ENCODE measurements at regions not wholly inside any gene's neighbourhood (a gene's known extent, or its start where the extent isn't known, plus 50 kb on each side); places are given as distances from the start of the nearest gene placed in this dataset.

DNA sequence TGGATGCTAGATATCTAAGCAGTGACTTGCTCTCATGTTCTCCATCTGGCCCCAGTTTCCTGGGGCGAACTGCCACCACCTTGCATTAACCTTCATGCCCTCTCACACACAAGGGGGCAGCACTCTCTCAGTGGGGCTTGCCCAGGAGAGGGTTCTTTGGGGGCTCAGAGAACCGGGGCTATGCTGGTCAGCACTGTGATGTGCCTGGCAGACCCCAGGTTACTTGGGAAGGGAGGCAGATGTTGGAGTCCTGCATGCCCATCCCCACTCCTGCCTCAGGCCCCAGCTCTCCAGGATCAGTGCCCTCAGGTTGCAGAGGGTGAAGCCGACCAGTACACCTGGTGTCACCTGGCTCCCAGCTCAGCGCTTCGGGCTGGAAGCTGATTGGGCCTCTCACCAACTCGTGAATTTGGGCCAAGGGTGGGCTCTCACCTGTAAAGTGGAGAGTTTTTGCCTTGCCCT lies 396.2 kb upstream of the HS6ST1 start:
- Mint-ChIP-seq H3K27ac (no peak overlapping the region), H3K36me3 (peaks cover 0 to 7% of the 10 kb centered on the region in 2 donors), H3K9me3 (peaks cover 6% of the 10 kb centered on the region in 2 donors)
- no peak for ATAC-seq
- no peak for DNase-seq (ENCODE audit: low spot score in 2 of 2)

DNA sequence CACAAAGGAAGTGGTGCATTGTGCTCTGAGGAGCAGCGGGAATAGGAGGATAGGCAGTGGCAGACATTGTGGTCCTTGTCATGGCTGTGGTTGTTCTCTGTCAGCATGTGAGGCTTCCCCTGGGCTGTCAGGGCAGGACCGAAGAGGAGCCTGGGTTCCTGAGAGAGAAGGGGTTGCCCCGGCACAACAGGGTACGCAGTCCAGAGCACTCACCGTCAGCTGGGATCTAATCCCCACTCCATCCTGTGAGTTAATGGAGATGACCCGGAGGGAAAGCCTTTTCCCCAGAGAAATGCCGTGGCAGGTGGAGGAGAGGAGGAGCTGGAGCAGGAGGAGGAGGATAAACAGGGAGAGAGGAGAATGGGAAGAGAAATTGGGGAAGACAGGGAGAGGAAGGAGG lies 396.7 kb upstream of the HS6ST1 start:
- H3K27ac Mint-ChIP-seq, result no peak overlapping the region
- H3K36me3 Mint-ChIP-seq, result peaks cover 0 to 2% of the 10 kb centered on the region in 2 donors
- ATAC-seq (no peak), DNase-seq (ENCODE audit: low spot score in 2 of 2) (no peak)
- H3K9me3 Mint-ChIP-seq, result peaks cover 2% of the 10 kb centered on the region in 2 donors

DNA sequence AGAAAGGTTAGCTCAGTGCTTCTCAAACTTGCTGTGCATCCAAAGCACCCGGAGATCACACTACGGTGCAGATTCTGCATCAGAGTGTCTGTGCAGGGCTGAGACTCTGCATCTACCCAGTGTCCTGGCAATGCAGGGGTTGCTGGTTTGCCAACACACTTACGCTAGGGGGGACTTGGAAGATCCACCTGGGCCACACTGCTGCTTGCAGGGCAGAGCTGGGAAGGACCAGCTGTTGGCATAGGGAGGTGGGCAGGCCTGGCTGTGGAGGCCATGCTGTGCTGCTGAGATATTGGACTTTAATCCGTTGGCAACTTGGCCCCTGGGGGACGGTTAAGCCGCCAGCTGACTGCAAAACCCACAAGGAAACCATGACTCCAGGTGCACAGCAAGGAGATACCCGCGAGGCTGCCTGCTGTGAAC lies 397.6 kb upstream of the HS6ST1 start:
- H3K9me3 Mint-ChIP-seq, result no peaks in the 10 kb centered on the region
- H3K36me3 Mint-ChIP-seq, result no peaks in the 10 kb centered on the region
- no peak for DNase-seq (ENCODE audit: low spot score in 2 of 2)
- no peak for ATAC-seq
- no peak overlapping the region for H3K27ac Mint-ChIP-seq

- Mint-ChIP-seq H3K9me3 (no peaks in the 10 kb centered on the region), H3K36me3 (no peaks in the 10 kb centered on the region), H3K27ac (no peak overlapping the region)
- DNase-seq (ENCODE audit: low spot score in 2 of 2) (no peak), ATAC-seq (no peak)
Observed at GRCh38 chr2:128717758-128718710, 399.4 kb upstream of the HS6ST1 start.

DNA sequence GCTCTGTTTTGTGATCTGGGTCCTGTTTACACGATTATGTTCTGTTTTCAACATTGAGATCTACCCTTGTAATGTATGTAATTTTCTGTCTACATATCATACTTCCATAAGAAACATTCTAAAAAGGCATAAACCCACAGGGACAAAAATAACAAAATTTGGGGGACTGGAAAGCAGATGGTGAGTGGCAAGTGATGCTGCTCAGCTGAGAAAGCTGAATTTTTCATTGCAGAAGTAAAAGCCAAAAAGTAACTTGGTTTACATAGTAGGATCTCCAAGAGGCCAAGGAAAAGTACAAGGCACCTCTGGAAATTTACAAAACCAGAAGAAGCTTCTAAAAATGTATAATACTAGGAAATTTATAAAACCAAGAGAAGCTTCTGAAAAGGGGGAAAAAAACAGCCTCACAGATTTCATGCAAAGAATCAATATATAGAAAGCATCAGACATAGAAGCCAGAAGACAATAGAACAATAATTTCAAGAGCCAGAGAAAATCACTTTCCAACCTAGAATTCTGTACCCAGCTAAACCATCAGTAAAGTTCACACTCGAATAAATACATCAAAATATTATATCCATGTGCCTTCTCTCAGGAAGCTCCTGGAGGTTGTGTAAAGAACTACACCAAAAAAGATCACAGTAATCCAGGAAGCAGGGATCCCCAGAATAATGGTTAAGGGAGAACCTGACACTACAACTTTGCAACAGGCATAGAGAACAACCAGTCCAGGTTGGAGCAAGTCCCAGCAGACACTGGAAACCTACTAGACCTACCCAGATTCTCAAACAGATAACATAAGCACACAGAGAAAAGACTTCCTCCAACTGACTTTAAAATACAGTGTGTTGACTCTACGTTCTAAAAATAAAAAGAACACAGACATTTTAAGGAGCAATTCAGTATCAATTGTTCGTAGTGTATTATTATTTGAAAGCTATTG lies 401.7 kb upstream of the HS6ST1 start:
- Mint-ChIP-seq H3K36me3 (no peaks in the 10 kb centered on the region), H3K9me3 (no peaks in the 10 kb centered on the region), H3K27ac (no peak overlapping the region)
- DNase-seq (ENCODE audit: low spot score in 2 of 2), result no peak
- no peak for ATAC-seq

GRCh38 chr2:128721096-128721495 lies 402.4 kb upstream of the HS6ST1 start:
- no peak overlapping the region for H3K27ac Mint-ChIP-seq
- no peaks in the 10 kb centered on the region for H3K36me3 Mint-ChIP-seq
- no peak for DNase-seq (ENCODE audit: low spot score in 2 of 2)
- ATAC-seq, result no peak
- H3K9me3 Mint-ChIP-seq, result no peaks in the 10 kb centered on the region

- H3K27ac Mint-ChIP-seq, result no peak overlapping the region
- H3K36me3 Mint-ChIP-seq, result no peaks in the 10 kb centered on the region
- DNase-seq (ENCODE audit: low spot score in 2 of 2), result no peak
- no peak for ATAC-seq
- H3K9me3 Mint-ChIP-seq, result peaks cover 0 to under 1% of the 10 kb centered on the region in 2 donors
Observed at GRCh38 chr2:128722489-128722888, 403.8 kb upstream of the HS6ST1 start.

- Mint-ChIP-seq H3K9me3 (peaks cover 5 to 15% of the 10 kb centered on the region in 2 donors), H3K36me3 (peaks cover 0 to 5% of the 10 kb centered on the region in 2 donors), H3K27ac (no peak overlapping the region)
- DNase-seq (ENCODE audit: low spot score in 2 of 2) (no peak), ATAC-seq (no peak)
Observed at GRCh38 chr2:128724547-128724946, 405.9 kb upstream of the HS6ST1 start.

DNA sequence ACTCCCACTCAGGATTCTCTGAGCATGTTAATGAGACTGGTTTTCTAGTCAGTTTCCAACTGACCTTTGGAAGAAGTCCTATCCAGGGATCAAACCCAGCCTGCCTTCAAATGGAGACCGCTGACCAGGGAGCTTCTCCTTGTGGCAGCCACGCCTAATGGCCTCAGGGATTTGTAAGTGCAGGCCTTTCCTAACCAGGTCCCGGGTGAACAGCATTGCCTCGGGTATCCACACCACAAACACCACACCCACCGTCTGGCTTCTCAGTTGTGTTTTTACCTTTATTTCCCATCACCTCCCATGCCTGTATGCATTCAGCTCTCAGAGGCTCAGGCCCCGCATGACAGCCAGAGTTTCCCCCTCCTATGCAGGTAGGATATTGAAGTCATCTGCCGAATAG lies 406.3 kb upstream of the HS6ST1 start:
- H3K27ac Mint-ChIP-seq, result no peak overlapping the region
- DNase-seq (ENCODE audit: low spot score in 2 of 2) (no peak), ATAC-seq (no peak)
- H3K36me3 Mint-ChIP-seq, result peaks cover 0 to 5% of the 10 kb centered on the region in 2 donors
- peaks cover 5 to 16% of the 10 kb centered on the region in 2 donors for H3K9me3 Mint-ChIP-seq

GRCh38 chr2:128726236-128726635 lies 407.6 kb upstream of the HS6ST1 start:
- DNase-seq (ENCODE audit: low spot score in 2 of 2) (no peak), ATAC-seq (peak in 1 of 2 donors; percentile 22)
- no peak overlapping the region for H3K27ac Mint-ChIP-seq
- peaks cover 5 to 20% of the 10 kb centered on the region in 2 donors for H3K9me3 Mint-ChIP-seq
- H3K36me3 Mint-ChIP-seq, result peaks cover 0 to 5% of the 10 kb centered on the region in 2 donors

DNA sequence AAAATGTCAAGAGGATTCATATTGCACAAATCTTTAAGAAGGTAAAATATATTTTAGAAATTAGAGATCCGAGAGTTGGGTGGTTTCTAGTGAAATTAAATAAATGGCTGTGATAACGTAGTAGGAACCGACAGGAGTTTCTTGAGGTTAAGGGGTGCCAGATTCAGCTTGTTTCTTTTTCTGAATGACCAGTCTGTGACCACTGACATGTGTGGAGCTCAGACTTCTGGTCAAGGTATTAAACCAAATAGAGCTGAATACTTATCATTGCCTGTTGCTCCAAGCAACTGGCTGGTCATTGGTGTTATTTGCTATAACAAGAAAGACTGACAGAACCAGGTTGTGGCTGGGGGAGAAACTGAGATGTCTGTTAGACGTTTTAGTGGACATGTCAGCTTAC lies 408.2 kb upstream of the HS6ST1 start:
- ATAC-seq (no peak), DNase-seq (ENCODE audit: low spot score in 2 of 2) (no peak)
- H3K27ac Mint-ChIP-seq, result no peak overlapping the region
- H3K9me3 Mint-ChIP-seq, result peaks cover 5 to 20% of the 10 kb centered on the region in 2 donors
- H3K36me3 Mint-ChIP-seq, result peaks cover 0 to 5% of the 10 kb centered on the region in 2 donors

- ATAC-seq, result peak; percentile 40 to 77
- Mint-ChIP-seq H3K9me3 (peaks cover 5 to 20% of the 10 kb centered on the region in 2 donors), H3K36me3 (peaks cover 0 to 5% of the 10 kb centered on the region in 2 donors), H3K27ac (no peak overlapping the region)
- no peak for DNase-seq (ENCODE audit: low spot score in 2 of 2)
Observed at GRCh38 chr2:128727404-128727803, 408.7 kb upstream of the HS6ST1 start.

DNA sequence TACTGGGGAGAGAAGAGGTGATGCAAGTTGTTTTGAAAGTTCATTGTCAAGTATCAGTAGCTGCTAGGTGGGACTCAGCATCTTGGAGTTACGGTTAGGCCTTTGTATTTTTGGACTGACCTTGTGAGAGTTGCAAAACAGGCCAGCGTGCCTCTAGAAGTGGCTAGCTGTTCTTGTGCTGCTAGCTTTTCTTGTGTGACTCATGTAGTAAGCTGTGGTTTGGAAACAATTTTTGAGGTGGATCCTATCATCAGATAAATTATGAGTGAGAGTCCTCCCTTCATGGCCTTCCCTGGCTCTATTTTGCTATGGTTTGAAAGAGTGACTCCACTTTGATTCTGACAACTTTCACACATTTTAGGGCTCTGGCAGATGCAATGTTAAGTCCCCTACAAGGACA lies 409.2 kb upstream of the HS6ST1 start:
- Mint-ChIP-seq H3K9me3 (peaks cover 5 to 20% of the 10 kb centered on the region in 2 donors), H3K27ac (no peak overlapping the region), H3K36me3 (peaks cover 0 to 5% of the 10 kb centered on the region in 2 donors)
- no peak for DNase-seq (ENCODE audit: low spot score in 2 of 2)
- ATAC-seq, result peak; percentile 76 to 88

GRCh38 chr2:128729051-128729450 lies 410.4 kb upstream of the HS6ST1 start:
- DNase-seq (ENCODE audit: low spot score in 2 of 2), result no peak
- ATAC-seq, result no peak
- H3K36me3 Mint-ChIP-seq, result peaks cover 0 to 5% of the 10 kb centered on the region in 2 donors
- peaks cover 5 to 20% of the 10 kb centered on the region in 2 donors for H3K9me3 Mint-ChIP-seq
- H3K27ac Mint-ChIP-seq, result no peak overlapping the region

DNA sequence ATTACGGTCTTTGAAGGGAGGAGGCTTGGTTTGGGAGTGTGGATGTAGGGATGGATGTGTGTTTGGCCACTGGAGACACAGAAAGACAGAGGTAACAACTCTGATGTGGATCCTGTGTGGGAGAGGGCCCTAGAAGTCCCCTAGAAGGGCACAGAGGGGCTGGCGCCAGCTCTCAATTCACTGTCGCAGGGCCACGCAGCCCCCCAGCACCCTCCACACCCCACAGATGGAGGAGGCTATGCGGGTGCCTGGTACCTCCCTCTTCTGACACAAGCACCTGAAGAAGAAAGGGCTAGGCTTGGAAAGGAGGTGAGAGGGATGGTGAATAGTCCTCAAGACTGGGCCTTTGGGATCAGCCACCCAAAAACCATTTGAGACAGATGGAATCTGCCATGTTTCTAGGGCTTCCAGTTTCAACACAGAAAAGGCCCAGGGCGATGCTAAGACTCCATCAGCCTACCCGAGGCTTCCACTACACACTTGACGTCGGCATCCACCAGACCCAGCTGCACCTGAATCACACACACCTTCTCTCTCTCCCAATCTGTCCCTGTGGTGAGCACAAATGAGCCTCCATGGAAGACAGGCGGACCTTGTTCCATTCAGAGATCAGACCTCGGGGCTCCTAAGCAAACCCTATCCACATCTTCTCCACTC lies 413.5 kb upstream of the HS6ST1 start:
- ATAC-seq, result no peak
- H3K36me3 Mint-ChIP-seq, result peaks cover 0 to 5% of the 10 kb centered on the region in 2 donors
- peaks cover 5 to 20% of the 10 kb centered on the region in 2 donors for H3K9me3 Mint-ChIP-seq
- H3K27ac Mint-ChIP-seq, result no peak overlapping the region
- DNase-seq (ENCODE audit: low spot score in 2 of 2), result no peak

- Mint-ChIP-seq H3K36me3 (peaks cover 0 to 4% of the 10 kb centered on the region in 2 donors), H3K9me3 (peaks cover 5 to 14% of the 10 kb centered on the region in 2 donors), H3K27ac (no peak overlapping the region)
- ATAC-seq (no peak), DNase-seq (ENCODE audit: low spot score in 2 of 2) (no peak)
Observed at GRCh38 chr2:128732976-128733431, 414.3 kb upstream of the HS6ST1 start.

All from activated naive CD4-positive, alpha-beta T cell treated with anti-CD3 and anti-CD28 coated beads, Interleukin-2, amount 50 U/mL, for 72 hours (primary cell).